ENCODE measurements at regions not wholly inside any gene's neighbourhood (a gene's known extent, or its start where the extent isn't known, plus 50 kb on each side); places are given as distances from the start of the nearest gene placed in this dataset.

DNA sequence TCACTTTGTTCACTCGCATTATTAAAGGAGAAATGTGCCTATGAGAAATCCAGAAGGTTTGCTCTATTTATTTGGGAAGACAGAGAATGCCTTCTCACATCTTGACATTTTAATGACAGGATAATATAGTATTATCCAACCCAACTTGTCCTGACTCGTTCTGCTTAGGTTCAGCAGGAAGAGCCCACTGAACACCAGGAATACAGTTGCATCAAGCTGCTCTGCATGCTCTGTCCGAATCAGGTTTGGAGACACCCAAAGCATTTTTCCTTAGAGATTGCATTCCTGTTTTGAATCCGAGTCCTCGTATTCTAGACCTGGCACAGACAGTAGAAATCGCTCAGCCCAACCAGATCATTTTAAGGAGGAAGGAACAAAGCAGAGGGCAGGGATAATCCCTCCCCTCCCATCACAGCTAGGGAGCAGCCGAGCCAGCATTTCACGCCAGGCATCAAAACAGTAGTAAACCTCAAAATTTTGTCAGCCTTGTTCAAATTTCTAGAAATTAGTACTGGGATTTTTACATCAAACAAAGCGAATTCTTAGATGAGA lies 837.4 kb upstream of the ID2 start:
- Mint-ChIP-seq H3K27ac (no peak overlapping the region), H3K4me1 (no peaks in the 10 kb centered on the region), H3K4me3 (no peak overlapping the region), H3K36me3 (no peaks in the 10 kb centered on the region), H3K27me3 (peaks cover 9% of the 10 kb centered on the region), H3K9me3 (peaks cover 0 to 3% (median 0%) of the 10 kb centered on the region in 7 donors)
- H3K9me3 ChIP-seq (ENCODE audit: control insufficient read depth in 2 of 2, low read length in 2 of 2), result no peaks in the 10 kb centered on the region
- H3K27me3 ChIP-seq (ENCODE audit: control insufficient read depth, insufficient read depth, low read length), result peaks cover 4% of the 10 kb centered on the region
- no peak overlapping the region for H3K4me3 ChIP-seq (ENCODE audit: low read depth, low read length)
- no peaks in the 10 kb centered on the region for H3K36me3 ChIP-seq (ENCODE audit: control insufficient read depth, insufficient read depth, low read length)
- ATAC-seq (ENCODE audit: low read depth in 2 of 2), result no peak
- H3K27ac ChIP-seq (ENCODE audit: insufficient read depth, low read length, poor library complexity, severe bottlenecking), result no peak overlapping the region
- H3K4me1 ChIP-seq (ENCODE audit: control insufficient read depth, insufficient read depth, low read length, poor library complexity, severe bottlenecking), result no peaks in the 10 kb centered on the region
- no peak for DNase-seq

DNA sequence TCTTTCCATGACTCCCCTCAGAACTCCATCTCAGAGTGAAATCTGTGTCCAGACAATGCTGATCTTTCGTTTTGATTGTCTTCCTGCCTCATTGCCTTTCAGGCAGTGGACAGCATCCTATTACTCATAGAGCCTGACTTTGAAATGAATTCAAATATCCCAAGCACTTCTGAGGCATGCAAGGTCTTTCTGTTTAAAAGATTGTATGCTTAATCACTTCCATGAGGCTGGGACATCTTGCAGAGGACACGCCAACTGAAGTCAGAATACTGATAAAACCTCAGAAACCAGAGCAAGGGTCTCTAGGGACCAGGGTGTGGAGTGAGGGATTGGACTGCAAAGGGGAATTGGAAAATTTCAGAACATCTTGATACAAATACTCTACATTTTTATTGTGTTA lies 836.5 kb upstream of the ID2 start:
- no peak for DNase-seq
- no peak for ATAC-seq (ENCODE audit: low read depth in 2 of 2)
- no peak overlapping the region for H3K4me3 ChIP-seq (ENCODE audit: low read depth, low read length)
- no peaks in the 10 kb centered on the region for H3K4me1 ChIP-seq (ENCODE audit: control insufficient read depth, insufficient read depth, low read length, poor library complexity, severe bottlenecking)
- H3K36me3 ChIP-seq (ENCODE audit: control insufficient read depth, insufficient read depth, low read length), result no peaks in the 10 kb centered on the region
- Mint-ChIP-seq H3K4me1 (no peaks in the 10 kb centered on the region), H3K36me3 (no peaks in the 10 kb centered on the region), H3K27me3 (peaks cover 9% of the 10 kb centered on the region), H3K27ac (no peak overlapping the region), H3K4me3 (no peak overlapping the region), H3K9me3 (peaks cover 0 to 2% (median 0%) of the 10 kb centered on the region in 7 donors)
- peaks cover 4% of the 10 kb centered on the region for H3K27me3 ChIP-seq (ENCODE audit: control insufficient read depth, insufficient read depth, low read length)
- no peaks in the 10 kb centered on the region for H3K9me3 ChIP-seq (ENCODE audit: control insufficient read depth in 2 of 2, low read length in 2 of 2)
- H3K27ac ChIP-seq (ENCODE audit: insufficient read depth, low read length, poor library complexity, severe bottlenecking), result no peak overlapping the region

DNA sequence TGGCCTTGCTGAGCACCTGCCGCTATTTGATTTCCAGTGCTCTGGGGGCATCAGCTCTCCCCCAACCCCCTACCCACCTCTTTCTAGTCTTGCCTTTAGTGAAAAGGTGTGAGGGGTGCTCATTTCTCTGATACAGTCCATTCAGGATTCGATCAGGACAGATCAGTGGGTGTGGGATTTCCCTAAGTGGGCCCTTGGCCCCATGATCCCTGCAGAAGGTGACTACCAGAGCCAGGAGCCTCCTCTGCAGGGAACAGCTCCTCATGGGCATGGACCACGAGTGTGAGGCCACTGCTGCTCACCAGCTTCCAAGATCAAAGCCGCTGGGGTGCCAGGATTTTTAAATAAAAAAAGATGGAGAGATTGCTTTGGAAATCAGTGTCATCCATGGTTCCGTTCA lies 835.2 kb upstream of the ID2 start:
- peaks cover 4% of the 10 kb centered on the region for H3K27me3 ChIP-seq (ENCODE audit: control insufficient read depth, insufficient read depth, low read length)
- no peak overlapping the region for H3K4me3 ChIP-seq (ENCODE audit: low read depth, low read length)
- peaks cover 0 to 2% (median 0%) of the 10 kb centered on the region in 7 donors for H3K9me3 Mint-ChIP-seq
- DNase-seq (no peak), ATAC-seq (ENCODE audit: low read depth in 2 of 2) (no peak)
- peaks cover 4% of the 10 kb centered on the region for H3K27me3 Mint-ChIP-seq
- no peaks in the 10 kb centered on the region for H3K36me3 ChIP-seq (ENCODE audit: control insufficient read depth, insufficient read depth, low read length)
- no peaks in the 10 kb centered on the region for H3K36me3 Mint-ChIP-seq
- H3K4me1 Mint-ChIP-seq, result no peaks in the 10 kb centered on the region
- H3K27ac Mint-ChIP-seq, result no peak overlapping the region
- H3K9me3 ChIP-seq (ENCODE audit: control insufficient read depth in 2 of 2, low read length in 2 of 2), result no peaks in the 10 kb centered on the region
- no peak overlapping the region for H3K4me3 Mint-ChIP-seq
- no peaks in the 10 kb centered on the region for H3K4me1 ChIP-seq (ENCODE audit: control insufficient read depth, insufficient read depth, low read length, poor library complexity, severe bottlenecking)
- H3K27ac ChIP-seq (ENCODE audit: insufficient read depth, low read length, poor library complexity, severe bottlenecking), result no peak overlapping the region

DNA sequence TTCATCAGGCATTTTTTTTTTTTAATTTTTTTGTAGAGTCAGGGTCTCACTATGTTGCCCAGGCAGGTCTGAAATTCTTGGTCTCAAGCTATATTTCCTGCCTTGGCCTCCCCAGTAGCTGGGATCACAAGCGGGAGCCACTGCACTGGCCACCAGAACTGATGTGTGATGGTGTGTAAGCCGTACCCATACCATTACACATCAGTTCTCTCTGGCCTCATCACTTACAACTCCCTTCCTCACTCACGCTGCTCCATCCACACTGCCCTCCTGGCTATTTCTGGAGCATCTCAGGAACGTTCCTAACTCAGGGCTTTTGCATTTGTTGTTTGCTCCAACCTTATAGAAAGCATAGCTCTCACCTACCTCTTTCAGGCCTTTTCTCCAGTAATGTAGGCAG lies 834.5 kb upstream of the ID2 start:
- Histone ChIP-seq H3K36me3 (ENCODE audit: control insufficient read depth, insufficient read depth, low read length) (no peaks in the 10 kb centered on the region), H3K4me3 (ENCODE audit: low read depth, low read length) (no peak overlapping the region), H3K27me3 (ENCODE audit: control insufficient read depth, insufficient read depth, low read length) (peaks cover 4% of the 10 kb centered on the region), H3K9me3 (ENCODE audit: control insufficient read depth in 2 of 2, low read length in 2 of 2) (no peaks in the 10 kb centered on the region), H3K4me1 (ENCODE audit: control insufficient read depth, insufficient read depth, low read length, poor library complexity, severe bottlenecking) (no peaks in the 10 kb centered on the region), H3K27ac (ENCODE audit: insufficient read depth, low read length, poor library complexity, severe bottlenecking) (no peak overlapping the region)
- H3K27ac Mint-ChIP-seq, result no peak overlapping the region
- H3K36me3 Mint-ChIP-seq, result no peaks in the 10 kb centered on the region
- peaks cover 4% of the 10 kb centered on the region for H3K27me3 Mint-ChIP-seq
- H3K9me3 Mint-ChIP-seq, result peaks cover 0 to 2% (median 0%) of the 10 kb centered on the region in 7 donors
- no peak overlapping the region for H3K4me3 Mint-ChIP-seq
- ATAC-seq (ENCODE audit: low read depth in 2 of 2) (no peak), DNase-seq (no peak)
- H3K4me1 Mint-ChIP-seq, result no peaks in the 10 kb centered on the region

GRCh38 chr2:7849027-7849426 lies 832.8 kb upstream of the ID2 start:
- ATAC-seq (ENCODE audit: low read depth in 2 of 2) (no peak), DNase-seq (no peak)
- no peaks in the 10 kb centered on the region for H3K9me3 Mint-ChIP-seq
- H3K36me3 Mint-ChIP-seq, result no peaks in the 10 kb centered on the region
- no peaks in the 10 kb centered on the region for H3K9me3 ChIP-seq (ENCODE audit: control insufficient read depth in 2 of 2, low read length in 2 of 2)
- H3K4me3 ChIP-seq (ENCODE audit: low read depth, low read length), result no peak overlapping the region
- H3K27ac Mint-ChIP-seq, result no peak overlapping the region
- no peaks in the 10 kb centered on the region for H3K36me3 ChIP-seq (ENCODE audit: control insufficient read depth, insufficient read depth, low read length)
- H3K4me1 ChIP-seq (ENCODE audit: control insufficient read depth, insufficient read depth, low read length, poor library complexity, severe bottlenecking), result no peaks in the 10 kb centered on the region
- peaks cover 11% of the 10 kb centered on the region for H3K27me3 ChIP-seq (ENCODE audit: control insufficient read depth, insufficient read depth, low read length)
- no peak overlapping the region for H3K4me3 Mint-ChIP-seq
- no peak overlapping the region for H3K27ac ChIP-seq (ENCODE audit: insufficient read depth, low read length, poor library complexity, severe bottlenecking)
- no peaks in the 10 kb centered on the region for H3K27me3 Mint-ChIP-seq
- H3K4me1 Mint-ChIP-seq, result no peaks in the 10 kb centered on the region

DNA sequence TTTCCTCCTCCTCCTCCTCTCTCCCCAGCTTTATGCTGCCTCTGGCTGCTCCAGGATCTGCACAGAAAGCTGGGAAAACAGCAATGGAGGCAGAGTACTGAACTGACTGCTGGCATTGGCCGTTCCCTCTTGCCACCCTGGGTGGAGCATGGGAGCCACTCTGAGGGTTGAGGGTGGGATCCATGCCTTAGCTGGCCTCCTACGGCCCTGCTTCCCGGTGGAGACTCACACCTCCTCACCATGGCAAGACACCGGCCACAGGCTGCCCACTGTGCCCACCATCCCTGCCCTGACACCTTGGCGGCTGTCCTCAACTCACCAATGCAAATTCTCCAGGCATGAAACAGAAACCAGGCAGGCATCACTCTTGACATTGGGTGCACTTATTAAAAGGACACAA lies 832.3 kb upstream of the ID2 start:
- no peaks in the 10 kb centered on the region for H3K9me3 ChIP-seq (ENCODE audit: control insufficient read depth in 2 of 2, low read length in 2 of 2)
- Mint-ChIP-seq H3K27ac (no peak overlapping the region), H3K9me3 (no peaks in the 10 kb centered on the region), H3K27me3 (no peaks in the 10 kb centered on the region), H3K4me3 (no peak overlapping the region), H3K4me1 (no peaks in the 10 kb centered on the region), H3K36me3 (no peaks in the 10 kb centered on the region)
- no peak overlapping the region for H3K27ac ChIP-seq (ENCODE audit: insufficient read depth, low read length, poor library complexity, severe bottlenecking)
- peaks cover 11% of the 10 kb centered on the region for H3K27me3 ChIP-seq (ENCODE audit: control insufficient read depth, insufficient read depth, low read length)
- DNase-seq, result no peak
- no peaks in the 10 kb centered on the region for H3K4me1 ChIP-seq (ENCODE audit: control insufficient read depth, insufficient read depth, low read length, poor library complexity, severe bottlenecking)
- no peaks in the 10 kb centered on the region for H3K36me3 ChIP-seq (ENCODE audit: control insufficient read depth, insufficient read depth, low read length)
- ATAC-seq (ENCODE audit: low read depth in 2 of 2), result no peak
- no peak overlapping the region for H3K4me3 ChIP-seq (ENCODE audit: low read depth, low read length)

DNA sequence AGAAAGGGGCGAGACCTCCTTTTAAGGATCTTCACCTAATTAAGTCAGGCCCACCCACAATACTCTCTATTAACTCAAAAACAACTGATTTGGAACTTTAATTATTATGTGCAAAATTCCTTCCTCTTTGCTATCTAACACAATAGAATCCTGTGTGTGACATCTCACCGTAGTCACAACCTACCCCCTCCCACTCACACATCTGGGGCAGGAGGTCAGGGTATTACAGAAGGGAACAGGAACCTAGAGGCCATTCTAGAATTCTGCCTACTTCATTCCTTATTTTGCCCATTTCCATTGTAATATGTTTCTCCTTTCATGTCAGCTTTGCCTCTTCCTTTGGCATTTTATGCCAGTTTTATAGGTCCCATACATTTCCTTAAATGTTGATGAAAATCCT lies 829.3 kb upstream of the ID2 start:
- no peak overlapping the region for H3K4me3 Mint-ChIP-seq
- H3K4me1 ChIP-seq (ENCODE audit: control insufficient read depth, insufficient read depth, low read length, poor library complexity, severe bottlenecking), result no peaks in the 10 kb centered on the region
- no peaks in the 10 kb centered on the region for H3K27me3 Mint-ChIP-seq
- peaks cover 0 to 2% (median 0%) of the 10 kb centered on the region in 7 donors for H3K9me3 Mint-ChIP-seq
- ATAC-seq (ENCODE audit: low read depth in 2 of 2), result no peak
- no peak overlapping the region for H3K27ac Mint-ChIP-seq
- no peaks in the 10 kb centered on the region for H3K9me3 ChIP-seq (ENCODE audit: control insufficient read depth in 2 of 2, low read length in 2 of 2)
- no peak overlapping the region for H3K27ac ChIP-seq (ENCODE audit: insufficient read depth, low read length, poor library complexity, severe bottlenecking)
- no peaks in the 10 kb centered on the region for H3K36me3 Mint-ChIP-seq
- H3K27me3 ChIP-seq (ENCODE audit: control insufficient read depth, insufficient read depth, low read length), result peaks cover 7% of the 10 kb centered on the region
- H3K4me1 Mint-ChIP-seq, result no peaks in the 10 kb centered on the region
- no peak overlapping the region for H3K4me3 ChIP-seq (ENCODE audit: low read depth, low read length)
- DNase-seq, result no peak
- no peaks in the 10 kb centered on the region for H3K36me3 ChIP-seq (ENCODE audit: control insufficient read depth, insufficient read depth, low read length)

- Histone ChIP-seq H3K4me3 (ENCODE audit: low read depth, low read length) (no peak overlapping the region), H3K27ac (ENCODE audit: insufficient read depth, low read length, poor library complexity, severe bottlenecking) (no peak overlapping the region), H3K27me3 (ENCODE audit: control insufficient read depth, insufficient read depth, low read length) (peaks cover 6% of the 10 kb centered on the region), H3K9me3 (ENCODE audit: control insufficient read depth in 2 of 2, low read length in 2 of 2) (no peaks in the 10 kb centered on the region), H3K36me3 (ENCODE audit: control insufficient read depth, insufficient read depth, low read length) (no peaks in the 10 kb centered on the region), H3K4me1 (ENCODE audit: control insufficient read depth, insufficient read depth, low read length, poor library complexity, severe bottlenecking) (no peaks in the 10 kb centered on the region)
- Mint-ChIP-seq H3K4me1 (no peaks in the 10 kb centered on the region), H3K9me3 (peaks cover 0 to 2% (median 0%) of the 10 kb centered on the region in 7 donors), H3K36me3 (no peaks in the 10 kb centered on the region), H3K4me3 (no peak overlapping the region), H3K27me3 (no peaks in the 10 kb centered on the region), H3K27ac (no peak overlapping the region)
- DNase-seq (no peak), ATAC-seq (ENCODE audit: low read depth in 2 of 2) (no peak)
Observed at GRCh38 chr2:7857904-7858303, 824.0 kb upstream of the ID2 start.
